ENCODE measurements at regions not wholly inside any gene's neighbourhood (a gene's known extent, or its start where the extent isn't known, plus 50 kb on each side); places are given as distances from the start of the nearest gene placed in this dataset.

DNA sequence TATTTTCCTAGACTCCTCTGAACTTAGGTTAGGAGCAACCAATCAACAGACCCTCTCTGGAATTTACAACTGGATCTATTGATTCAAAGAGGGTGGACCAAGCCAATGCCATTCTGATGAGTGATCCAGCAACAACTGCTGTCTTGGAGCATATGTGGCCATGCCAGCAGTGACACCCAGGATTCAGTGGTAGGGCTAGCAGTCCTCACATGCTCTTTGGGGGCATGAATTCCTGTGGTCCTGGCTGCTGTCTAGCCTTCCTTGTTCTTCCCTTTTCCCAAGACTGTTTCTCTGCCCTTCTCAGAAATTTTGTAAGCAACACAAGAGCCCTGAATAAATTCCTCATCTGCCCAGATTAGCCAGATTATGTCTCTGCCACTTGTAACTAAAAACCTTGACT is 61.5 kb upstream of the GATB start:
- TF ChIP-seq, protein P1, sequence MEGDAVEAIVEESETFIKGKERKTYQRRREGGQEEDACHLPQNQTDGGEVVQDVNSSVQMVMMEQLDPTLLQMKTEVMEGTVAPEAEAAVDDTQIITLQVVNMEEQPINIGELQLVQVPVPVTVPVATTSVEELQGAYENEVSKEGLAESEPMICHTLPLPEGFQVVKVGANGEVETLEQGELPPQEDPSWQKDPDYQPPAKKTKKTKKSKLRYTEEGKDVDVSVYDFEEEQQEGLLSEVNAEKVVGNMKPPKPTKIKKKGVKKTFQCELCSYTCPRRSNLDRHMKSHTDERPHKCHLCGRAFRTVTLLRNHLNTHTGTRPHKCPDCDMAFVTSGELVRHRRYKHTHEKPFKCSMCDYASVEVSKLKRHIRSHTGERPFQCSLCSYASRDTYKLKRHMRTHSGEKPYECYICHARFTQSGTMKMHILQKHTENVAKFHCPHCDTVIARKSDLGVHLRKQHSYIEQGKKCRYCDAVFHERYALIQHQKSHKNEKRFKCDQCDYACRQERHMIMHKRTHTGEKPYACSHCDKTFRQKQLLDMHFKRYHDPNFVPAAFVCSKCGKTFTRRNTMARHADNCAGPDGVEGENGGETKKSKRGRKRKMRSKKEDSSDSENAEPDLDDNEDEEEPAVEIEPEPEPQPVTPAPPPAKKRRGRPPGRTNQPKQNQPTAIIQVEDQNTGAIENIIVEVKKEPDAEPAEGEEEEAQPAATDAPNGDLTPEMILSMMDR (IDR thresholded peaks at IDR 0.05; ENCODE audit: low read length), result no peak
- no peak for TF ChIP-seq EZH2phosphoT487 (IDR thresholded peaks at IDR 0.05; ENCODE audit: low read length)
